NCI-H524 (cell line): ENCODE measurements at regions not wholly inside any gene's neighbourhood (a gene's known extent, or its start where the extent isn't known, plus 50 kb on each side); places are given as distances from the start of the nearest gene placed in this dataset.

Experiments used
- DNase-seq, 2 experiments: peaks; one replicate each; lab custom pipeline; 2025; lab: John Stamatoyannopoulos, UW

GRCh38 chr5:73311291-73312110 lies 137.1 kb downstream of the FOXD1 start:
- no peak for DNase-seq

- peak in 1 of 2 experiments; percentile 14 for DNase-seq
Measured at GRCh38 chr5:73307645-73308355, 134.8 kb downstream of the TMEM174 start.

GRCh38 chr5:73306741-73307275 lies 133.8 kb downstream of the TMEM174 start:
- no peak for DNase-seq

- no peak for DNase-seq
Measured at GRCh38 chr5:73306078-73306719, 133.2 kb downstream of the TMEM174 start.

GRCh38 chr5:73305386-73305785 lies 132.4 kb downstream of the TMEM174 start:
- no peak for DNase-seq

DNA sequence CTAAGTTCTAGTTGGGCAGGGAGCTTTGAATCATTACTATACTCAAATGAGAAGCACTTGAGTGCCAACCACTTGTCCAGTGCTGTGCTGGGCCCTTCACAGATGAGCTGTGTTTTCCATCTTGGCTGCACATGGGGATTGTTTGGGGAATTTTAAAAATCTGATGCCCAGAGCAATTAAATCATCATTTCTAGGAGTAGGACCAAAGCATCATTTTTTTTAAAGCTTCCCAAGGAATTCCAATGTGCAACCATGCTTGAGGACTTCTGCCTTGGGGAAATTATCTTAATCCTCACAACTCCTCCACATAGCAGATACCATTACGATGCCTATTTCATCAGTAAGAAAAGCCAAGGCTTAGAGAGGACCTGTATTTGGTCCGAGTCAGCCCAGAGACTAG lies 131.4 kb downstream of the TMEM174 start:
- no peak for DNase-seq

- DNase-seq: peak; percentile 39 to 69
Measured at GRCh38 chr5:73303148-73304079, 130.4 kb downstream of the TMEM174 start.

DNA sequence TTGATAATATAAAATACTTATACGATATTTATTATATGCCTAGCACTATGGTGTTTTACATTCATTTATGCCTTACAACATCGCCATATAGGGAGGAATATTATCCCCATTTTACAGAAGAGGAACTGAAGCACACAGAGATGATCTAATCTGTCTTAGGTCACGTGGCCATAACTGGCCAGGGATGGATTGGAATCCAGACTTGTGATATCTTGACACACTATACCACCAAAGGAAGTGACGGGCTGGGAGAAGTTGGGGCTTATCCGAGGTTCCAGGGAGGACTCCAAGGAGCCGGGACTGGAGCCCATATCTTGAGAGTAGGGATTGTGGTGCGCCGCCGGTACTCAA lies 129.8 kb downstream of the TMEM174 start:
- DNase-seq: no peak

DNA sequence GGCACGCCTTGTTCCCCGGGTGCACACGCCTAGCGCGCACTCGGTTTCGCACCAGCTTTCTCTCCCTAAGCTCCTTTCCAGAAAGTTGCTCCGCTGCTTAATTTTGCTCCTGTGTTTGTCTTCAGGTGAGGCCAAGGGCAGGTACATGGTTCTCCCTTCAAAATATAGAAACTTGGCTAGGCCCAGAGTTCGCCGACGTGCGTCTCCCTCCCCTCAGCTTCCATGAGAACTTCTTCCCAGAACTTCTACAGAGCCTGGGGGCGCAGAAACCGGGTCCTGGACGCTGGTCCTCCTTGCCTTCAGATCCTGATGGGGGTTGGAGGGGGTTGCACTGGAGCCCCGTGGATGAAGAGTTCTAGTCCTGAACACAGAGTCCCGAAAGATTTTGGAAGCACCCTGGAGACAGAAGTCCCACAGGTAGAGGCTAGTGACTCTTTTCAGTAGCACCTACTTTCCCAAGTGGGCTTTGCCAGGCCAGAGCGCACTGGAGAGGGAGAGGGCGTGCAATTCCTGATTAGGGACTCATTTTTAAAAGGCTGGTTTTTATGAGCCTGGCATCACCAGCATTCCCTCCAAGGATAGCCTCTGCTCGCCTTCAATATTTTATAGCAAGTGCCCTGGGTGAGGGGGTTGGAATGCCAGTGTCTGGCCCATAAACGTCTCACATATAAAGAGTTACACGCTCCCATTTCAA lies 128.4 kb downstream of the TMEM174 start:
- DNase-seq: no peak

DNA sequence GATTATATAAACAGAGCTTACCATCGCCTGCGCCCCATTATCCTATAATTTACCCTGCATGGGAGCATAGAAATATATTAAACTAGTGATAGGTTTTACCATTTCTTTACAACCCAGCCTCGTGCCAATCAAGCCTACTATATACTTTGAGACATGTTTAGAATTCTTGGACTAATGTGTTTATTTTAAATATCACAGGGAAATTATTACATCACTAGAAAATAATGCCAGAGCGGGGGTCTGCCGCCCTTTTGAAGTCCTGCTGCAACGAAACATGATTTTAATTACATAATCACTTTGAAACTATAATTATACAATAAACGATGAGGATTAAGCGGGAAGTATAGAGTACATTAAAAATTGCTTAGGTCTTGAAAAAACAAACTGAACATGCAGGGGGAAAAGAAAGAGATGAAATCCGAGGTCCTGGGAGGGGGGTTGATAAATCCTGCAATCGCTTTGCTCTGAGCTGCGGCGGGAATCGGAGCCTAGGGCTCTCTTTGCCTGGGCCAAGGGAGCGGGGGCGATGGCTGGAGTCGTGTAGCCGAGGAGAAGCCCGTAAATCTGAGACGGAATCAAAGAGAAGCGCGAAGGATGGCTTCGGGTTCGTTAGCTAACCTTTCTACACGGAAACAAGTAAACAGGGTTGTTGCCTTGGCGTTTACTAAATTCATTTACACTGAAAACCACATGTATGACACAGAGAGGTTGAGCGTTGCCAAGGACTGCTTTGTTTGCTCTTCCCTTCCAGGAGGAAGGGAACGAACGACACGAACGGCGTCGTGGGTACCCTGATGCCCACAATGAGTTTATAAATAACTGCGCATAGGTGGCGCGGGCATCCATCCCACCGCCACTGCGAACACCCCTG lies 127.6 kb downstream of the TMEM174 start:
- no peak for DNase-seq

- DNase-seq: no peak
Measured at GRCh38 chr5:73299665-73300336, 126.8 kb downstream of the TMEM174 start.

DNA sequence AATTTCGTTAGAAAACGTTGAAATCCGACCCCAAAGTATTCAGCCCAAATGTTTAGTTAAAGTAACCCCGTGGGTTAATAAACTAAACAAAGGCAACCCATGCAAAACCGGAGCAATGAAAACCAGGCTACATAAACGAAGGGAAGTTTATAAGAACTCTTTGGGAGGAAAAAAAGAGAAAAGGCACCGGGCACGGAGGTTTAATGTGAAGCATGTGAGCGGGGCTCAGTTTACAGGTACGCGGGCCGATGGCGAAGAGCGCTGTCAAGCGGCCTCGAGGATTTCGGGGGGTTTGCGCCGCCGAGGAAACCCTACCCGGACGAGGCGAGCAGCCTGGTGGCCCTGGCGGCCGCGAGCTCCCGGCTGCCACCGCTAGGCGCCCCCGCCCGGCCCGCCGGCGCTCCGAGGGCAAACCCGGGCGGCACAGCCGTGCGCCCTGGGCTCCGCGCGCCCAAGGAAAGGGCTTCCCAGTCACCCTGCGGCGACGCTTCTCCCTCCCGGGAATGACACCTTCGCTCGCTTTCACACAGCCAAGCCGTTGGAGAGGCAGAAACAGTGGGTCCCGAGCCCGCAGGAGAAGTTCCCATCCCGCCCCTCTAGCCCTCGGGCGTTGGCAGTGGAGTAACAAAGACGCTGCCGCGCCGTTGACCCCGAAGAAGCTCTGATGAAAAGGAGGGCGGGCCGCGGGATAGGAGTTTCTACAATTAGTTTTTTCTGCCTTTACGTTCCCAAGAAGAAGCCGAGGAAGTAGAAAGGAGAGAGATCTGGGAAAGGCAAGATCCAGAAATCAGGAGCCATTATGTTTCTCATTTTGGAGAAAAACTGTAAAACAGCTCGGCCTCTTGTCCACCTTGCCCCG lies 126.0 kb downstream of the TMEM174 start:
- peak in 1 of 2 experiments; percentile 49 for DNase-seq

- no peak for DNase-seq
Measured at GRCh38 chr5:73298251-73298771, 125.3 kb downstream of the TMEM174 start.

GRCh38 chr5:73297430-73297829 lies 124.4 kb downstream of the TMEM174 start:
- no peak for DNase-seq

- DNase-seq: no peak
Measured at GRCh38 chr5:73296772-73297171, 123.8 kb downstream of the TMEM174 start.

DNA sequence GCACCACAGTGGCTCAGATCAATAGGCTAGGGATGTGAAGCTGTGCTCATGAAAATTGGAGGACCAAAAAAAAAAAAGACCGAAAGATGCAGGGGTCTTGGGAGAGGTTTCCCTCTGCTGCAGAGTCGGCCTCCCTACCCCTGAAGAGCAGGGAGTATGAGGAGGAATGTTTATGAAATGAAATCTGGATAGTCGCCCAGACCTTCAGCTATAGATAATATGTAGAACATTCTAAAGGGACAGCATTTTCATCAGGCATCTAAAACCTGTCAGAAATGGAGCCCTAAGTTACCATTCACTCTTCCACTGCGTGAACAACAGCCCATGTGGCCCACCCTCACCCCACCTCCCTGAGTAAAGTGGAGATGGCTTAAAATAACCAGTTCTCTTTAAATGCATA lies 122.9 kb downstream of the TMEM174 start:
- no peak for DNase-seq

DNA sequence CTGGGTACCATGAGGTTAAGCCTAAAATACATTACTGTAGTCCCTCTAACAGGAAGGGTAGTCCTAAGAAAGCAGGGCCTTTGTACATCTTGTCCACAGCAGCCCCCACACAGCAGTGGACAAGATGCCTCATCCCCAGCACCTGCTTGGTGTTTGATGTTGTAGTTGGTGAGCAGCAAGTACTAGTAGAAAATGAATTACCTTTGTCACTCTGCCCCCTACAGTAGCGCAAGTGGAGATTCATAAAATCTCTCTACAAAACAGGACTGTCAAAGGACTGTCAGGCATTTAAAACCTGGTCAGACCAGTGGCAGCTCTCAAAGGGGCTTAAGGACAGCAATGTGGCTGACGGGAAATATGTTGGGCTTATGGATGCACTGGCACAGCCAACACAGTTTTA lies 122.5 kb downstream of the TMEM174 start:
- peak; percentile 34 to 82 for DNase-seq

DNA sequence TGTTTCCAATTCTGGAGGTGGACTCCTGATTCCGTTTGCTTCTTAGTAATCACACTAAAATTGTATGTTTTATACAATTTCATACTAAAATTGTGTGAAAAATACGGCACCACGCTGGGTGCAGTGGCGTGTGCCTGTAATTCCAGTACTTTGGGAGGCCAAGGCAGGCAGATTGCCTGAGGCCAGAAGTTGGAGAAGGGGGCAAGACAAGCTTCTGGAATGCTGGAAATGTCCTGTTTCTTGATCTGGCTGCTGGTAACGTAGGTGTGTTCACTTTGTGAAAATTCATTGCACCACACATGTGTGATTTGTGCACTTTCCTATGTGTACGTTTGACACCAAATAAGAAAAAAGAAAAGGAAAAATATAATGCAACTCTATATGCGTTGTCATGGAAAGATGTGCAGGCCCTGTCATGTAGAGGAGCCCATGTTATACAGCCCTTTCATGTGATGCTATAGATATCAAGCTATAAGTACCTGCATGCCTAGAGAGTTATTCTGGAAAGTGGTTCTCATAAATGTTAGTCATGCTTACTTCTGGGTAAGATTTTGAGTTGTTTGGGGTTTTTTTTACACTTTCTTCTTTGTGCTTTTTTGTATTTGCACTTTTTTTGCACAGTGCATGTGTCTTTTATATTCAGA lies 119.9 kb downstream of the TMEM174 start:
- no peak for DNase-seq
